Osteoblast (primary cell): ENCODE measurements at regions not wholly inside any gene's neighbourhood (a gene's known extent, or its start where the extent isn't known, plus 50 kb on each side); places are given as distances from the start of the nearest gene placed in this dataset.

Experiments used
- DNase-seq: peaks from one replicate; pipeline ENCODE4 v3.0.0; 2011; ENCODE audit warnings: low spot score, mixed read lengths; ENCODE audit not compliant: insufficient read length; ENCODE audit errors: missing footprints
- H2AFZ ChIP-seq: 2 replicates; pipeline ENCODE4 v1.6.0; 2011; ENCODE audit warnings: mild to moderate bottlenecking, low read length
- H3K27ac ChIP-seq: 2 replicates; pipeline ENCODE4 v1.5.1; 2011; ENCODE audit warnings: mild to moderate bottlenecking, low read depth, low read length, moderate library complexity
- H3K27me3 ChIP-seq: 2 replicates; pipeline ENCODE4 v1.6.0; 2012; ENCODE audit warnings: mild to moderate bottlenecking, control low read depth, inconsistent platforms, low read length, moderate library complexity; ENCODE audit not compliant: insufficient read depth
- H3K36me3 ChIP-seq: 2 replicates; pipeline ENCODE4 v1.5.1; 2011; ENCODE audit warnings: mild to moderate bottlenecking, low read length, control low read depth, moderate library complexity; ENCODE audit not compliant: insufficient read depth
- H3K4me1 ChIP-seq: 2 replicates; pipeline ENCODE4 v1.5.1; 2011; ENCODE audit warnings: mild to moderate bottlenecking, low read length, control low read depth, moderate library complexity; ENCODE audit not compliant: insufficient read depth
- H3K4me2 ChIP-seq: 2 replicates; pipeline ENCODE4 v1.6.0; 2011; ENCODE audit warnings: mild to moderate bottlenecking, low read length; ENCODE audit not compliant: insufficient read depth
- H3K4me3 ChIP-seq: fragments of 200-600 bp; sonication (generic); 3 replicates; pipeline ENCODE4 v1.5.1; 2012; ENCODE audit warnings: mild to moderate bottlenecking, low read length, inconsistent platforms; ENCODE audit not compliant: insufficient read depth
- H3K79me2 ChIP-seq: 2 replicates; pipeline ENCODE4 v1.6.0; 2012; ENCODE audit warnings: mild to moderate bottlenecking, low read length, control low read depth, inconsistent platforms; ENCODE audit not compliant: insufficient read depth
- H3K9me3 ChIP-seq: 2 replicates; pipeline ENCODE4 v1.5.1; 2011; ENCODE audit warnings: low read depth, low read length, control low read depth
- H4K20me1 ChIP-seq: 2 replicates; pipeline ENCODE4 v1.6.0; 2012; ENCODE audit warnings: mild to moderate bottlenecking, low read length, control low read depth; ENCODE audit not compliant: insufficient read depth
- CTCF ChIP-seq: IDR thresholded peaks from 2 replicates; pipeline ENCODE4 v1.5.1; 2011; ENCODE audit warnings: mild to moderate bottlenecking, low read depth, low read length, moderate library complexity; ENCODE audit errors: extremely low read depth

- Histone ChIP-seq H3K79me2 (no peaks in the 10 kb centered on the region), H3K27ac (no peak overlapping the region), H3K27me3 (no peaks in the 10 kb centered on the region), H3K4me1 (peaks cover 15% of the 10 kb centered on the region), H3K4me3 (no peak overlapping the region), H3K9me3 (no peaks in the 10 kb centered on the region), H3K36me3 (no peaks in the 10 kb centered on the region), H3K4me2 (no peak overlapping the region), H2AFZ (no peak overlapping the region), H4K20me1 (no peaks in the 10 kb centered on the region)
- TF ChIP-seq CTCF: no peak
- no peak for DNase-seq
Measured at GRCh38 chr18:23399067-23399466, 54.0 kb upstream of the RIOK3 start.

- no peaks in the 10 kb centered on the region for H4K20me1 ChIP-seq
- H2AFZ ChIP-seq: no peak overlapping the region
- peaks cover 15% of the 10 kb centered on the region for H3K4me1 ChIP-seq
- H3K27ac ChIP-seq: no peak overlapping the region
- no peak overlapping the region for H3K4me2 ChIP-seq
- no peaks in the 10 kb centered on the region for H3K27me3 ChIP-seq
- no peak for DNase-seq
- H3K36me3 ChIP-seq: no peaks in the 10 kb centered on the region
- TF ChIP-seq CTCF: no peak
- no peaks in the 10 kb centered on the region for H3K79me2 ChIP-seq
- no peak overlapping the region for H3K4me3 ChIP-seq
- no peaks in the 10 kb centered on the region for H3K9me3 ChIP-seq
Measured at GRCh38 chr18:23400918-23401317, 52.2 kb upstream of the RIOK3 start.

GRCh38 chr18:23401400-23402347 is 51.4 kb upstream of the RIOK3 start:
- Histone ChIP-seq H3K4me1 (peaks cover 21% of the 10 kb centered on the region), H3K79me2 (no peaks in the 10 kb centered on the region), H3K4me3 (no peak overlapping the region), H4K20me1 (no peaks in the 10 kb centered on the region), H2AFZ (no peak overlapping the region), H3K4me2 (no peak overlapping the region), H3K36me3 (no peaks in the 10 kb centered on the region), H3K27me3 (no peaks in the 10 kb centered on the region), H3K27ac (no peak overlapping the region), H3K9me3 (no peaks in the 10 kb centered on the region)
- no peak for TF ChIP-seq CTCF
- peak; percentile 74 for DNase-seq
